ENCODE measurements at regions not wholly inside any gene's neighbourhood (a gene's known extent, or its start where the extent isn't known, plus 50 kb on each side); places are given as distances from the start of the nearest gene placed in this dataset.

DNA sequence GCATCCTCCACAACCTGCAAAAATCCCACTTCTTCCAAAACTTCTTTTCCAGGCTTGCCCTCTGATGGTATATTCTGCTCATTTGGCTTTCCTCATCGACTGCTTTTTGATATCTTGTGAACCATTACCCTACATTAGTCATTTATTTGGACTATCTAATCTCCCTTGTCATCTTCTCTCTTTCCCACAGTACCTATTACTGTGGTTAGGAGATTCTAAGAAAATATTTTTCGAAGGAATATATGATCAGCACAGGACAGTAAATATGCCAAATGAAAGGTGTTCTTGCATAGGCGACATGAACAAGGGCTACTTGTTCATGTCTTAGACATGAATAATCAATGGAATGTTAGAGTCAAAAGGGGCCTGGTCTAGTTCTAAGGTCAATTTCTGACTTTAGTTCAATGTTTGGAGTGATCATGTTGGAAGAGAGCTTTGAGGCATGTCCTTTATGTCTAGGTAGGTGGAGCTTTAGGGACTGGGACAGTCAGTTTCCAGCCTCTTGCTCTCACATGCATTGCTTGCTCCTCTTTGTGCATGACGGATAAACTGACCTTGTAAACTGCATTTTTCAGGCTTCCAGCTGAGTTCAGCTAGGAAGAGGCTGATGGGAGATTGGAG, 243.4 kb upstream of the RPS23 start (continued):
- TF ChIP-seq, protein P1, sequence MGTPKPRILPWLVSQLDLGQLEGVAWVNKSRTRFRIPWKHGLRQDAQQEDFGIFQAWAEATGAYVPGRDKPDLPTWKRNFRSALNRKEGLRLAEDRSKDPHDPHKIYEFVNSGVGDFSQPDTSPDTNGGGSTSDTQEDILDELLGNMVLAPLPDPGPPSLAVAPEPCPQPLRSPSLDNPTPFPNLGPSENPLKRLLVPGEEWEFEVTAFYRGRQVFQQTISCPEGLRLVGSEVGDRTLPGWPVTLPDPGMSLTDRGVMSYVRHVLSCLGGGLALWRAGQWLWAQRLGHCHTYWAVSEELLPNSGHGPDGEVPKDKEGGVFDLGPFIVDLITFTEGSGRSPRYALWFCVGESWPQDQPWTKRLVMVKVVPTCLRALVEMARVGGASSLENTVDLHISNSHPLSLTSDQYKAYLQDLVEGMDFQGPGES (IDR thresholded peaks at IDR 0.05), result no peak
- TF ChIP-seq YY1 (IDR thresholded peaks at IDR 0.05; ENCODE audit: low read depth, low read length) (no peak), EZH2 (IDR thresholded peaks at IDR 0.05; ENCODE audit: borderline replicate concordance, control insufficient read depth, low read depth, low read length) (no peak), SIN3A (IDR thresholded peaks at IDR 0.05; ENCODE audit: low read depth, low read length) (no peak), HDAC2 (IDR thresholded peaks at IDR 0.05) (no peak), PML (IDR thresholded peaks at IDR 0.05; ENCODE audit: low read length) (no peak), HDGF (IDR thresholded peaks at IDR 0.05) (no peak)

DNA sequence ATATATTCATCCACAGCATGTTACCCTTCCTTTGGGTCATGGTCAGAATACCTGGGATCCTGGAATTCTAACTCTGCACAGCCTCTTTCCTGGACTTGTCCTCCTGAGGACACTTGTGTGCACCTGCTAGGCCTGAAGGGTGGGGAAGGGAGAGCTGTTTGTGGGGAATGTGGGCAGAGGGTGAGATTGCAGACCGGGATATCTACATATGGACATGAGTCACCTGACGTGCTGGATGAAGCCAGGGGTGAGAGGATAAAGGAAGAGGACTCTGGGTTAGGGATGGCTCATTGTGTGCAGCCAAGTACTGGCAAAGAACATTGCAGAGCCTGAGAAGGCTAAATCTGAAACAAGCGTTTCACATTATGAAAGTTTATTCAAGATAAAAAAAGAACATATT, 241.4 kb upstream of the RPS23 start:
- BruUV-seq (replicated peaks), result no TSS peak
- no peaks in the 10 kb centered on the region; a peak in 2 of 4 replicates for H3K27me3 ChIP-seq (replicated peaks in 1 of 2; ENCODE audit: control insufficient read depth in 2 of 2, insufficient read depth in 2 of 2, low read length in 1 of 2)
- FAIRE-seq (no peak), ATAC-seq (no peak), DNase-seq (ENCODE audit: low read depth, low spot score) (no peak)
- no peak overlapping the region for H3K4me2 ChIP-seq (ENCODE audit: control insufficient read depth, insufficient read depth)
- no peak overlapping the region for H3K4me3 ChIP-seq
- H4K20me1 ChIP-seq (ENCODE audit: control insufficient read depth, insufficient read depth), result no peaks in the 10 kb centered on the region
- H3K79me2 ChIP-seq (ENCODE audit: control insufficient read depth, insufficient read depth, low read length), result no peaks in the 10 kb centered on the region
- in situ Hi-C loops (cut with MboI) (no loop called here), intact Hi-C loops (cut with micrococcal nuclease; ENCODE audit: unreplicated experiment) (no loop called here)
- no peaks in the 10 kb centered on the region for H3K36me3 ChIP-seq (ENCODE audit: control insufficient read depth in 2 of 2, insufficient read depth in 2 of 2, low read length in 1 of 2)
- no peak overlapping the region for H3K9ac ChIP-seq (ENCODE audit: control insufficient read depth, insufficient read depth, low read length)
- ChIA-PET RAD21 (ENCODE audit: unreplicated experiment) (no interaction called here), SMC1A (ENCODE audit: uncharacterized antibody, unreplicated experiment) (no interaction called here), CTCF (interaction anchor here (0.6 kb wide), 1 partner anchor 127 kb away, joined by 3 read pairs; no protein-coding TSS in a partner anchor), POLR2A (no interaction called here)
- no peak overlapping the region for H2AFZ ChIP-seq (ENCODE audit: control insufficient read depth, low read depth, low read length)
- no peaks in the 10 kb centered on the region for H3K9me3 ChIP-seq (replicated peaks; ENCODE audit: control insufficient read depth, insufficient read depth, low read length)
- WGBS (ENCODE audit: insufficient coverage, insufficient replicate concordance, low lambda C conversion rate, missing lambda C conversion rate), result 28% methylated on average over 3 of the region's 3 CpGs
- H3K4me1 ChIP-seq (ENCODE audit: control insufficient read depth, insufficient read depth, low read length), result no peaks in the 10 kb centered on the region
- no peak overlapping the region for H3K27ac ChIP-seq (ENCODE audit: control insufficient read depth, insufficient read depth)
- TF ChIP-seq, protein P2, sequence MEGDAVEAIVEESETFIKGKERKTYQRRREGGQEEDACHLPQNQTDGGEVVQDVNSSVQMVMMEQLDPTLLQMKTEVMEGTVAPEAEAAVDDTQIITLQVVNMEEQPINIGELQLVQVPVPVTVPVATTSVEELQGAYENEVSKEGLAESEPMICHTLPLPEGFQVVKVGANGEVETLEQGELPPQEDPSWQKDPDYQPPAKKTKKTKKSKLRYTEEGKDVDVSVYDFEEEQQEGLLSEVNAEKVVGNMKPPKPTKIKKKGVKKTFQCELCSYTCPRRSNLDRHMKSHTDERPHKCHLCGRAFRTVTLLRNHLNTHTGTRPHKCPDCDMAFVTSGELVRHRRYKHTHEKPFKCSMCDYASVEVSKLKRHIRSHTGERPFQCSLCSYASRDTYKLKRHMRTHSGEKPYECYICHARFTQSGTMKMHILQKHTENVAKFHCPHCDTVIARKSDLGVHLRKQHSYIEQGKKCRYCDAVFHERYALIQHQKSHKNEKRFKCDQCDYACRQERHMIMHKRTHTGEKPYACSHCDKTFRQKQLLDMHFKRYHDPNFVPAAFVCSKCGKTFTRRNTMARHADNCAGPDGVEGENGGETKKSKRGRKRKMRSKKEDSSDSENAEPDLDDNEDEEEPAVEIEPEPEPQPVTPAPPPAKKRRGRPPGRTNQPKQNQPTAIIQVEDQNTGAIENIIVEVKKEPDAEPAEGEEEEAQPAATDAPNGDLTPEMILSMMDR (IDR thresholded peaks at IDR 0.05 in 2 of 3, conservative IDR thresholded peaks at IDR 0.05 in 1 of 3; ENCODE audit: control insufficient read depth in 2 of 3, extremely low read depth in 1 of 3, insufficient read depth in 1 of 3, low read depth in 3 of 3, low read length in 3 of 3), result no peak
- TF ChIP-seq ASH2L (IDR thresholded peaks at IDR 0.05; ENCODE audit: borderline replicate concordance, low read depth) (no peak), CREM (IDR thresholded peaks at IDR 0.05; ENCODE audit: low read depth) (no peak), IRF4 (IDR thresholded peaks at IDR 0.05; ENCODE audit: low read depth, low read length) (no peak), CHD2 (IDR thresholded peaks at IDR 0.05; ENCODE audit: borderline replicate concordance, low read depth, low read length) (no peak), SMAD1 (IDR thresholded peaks at IDR 0.05; ENCODE audit: low read depth, partially characterized antibody) (no peak), HCFC1 (IDR thresholded peaks at IDR 0.05; ENCODE audit: low read length) (no peak)
- TF ChIP-seq, protein P3, sequence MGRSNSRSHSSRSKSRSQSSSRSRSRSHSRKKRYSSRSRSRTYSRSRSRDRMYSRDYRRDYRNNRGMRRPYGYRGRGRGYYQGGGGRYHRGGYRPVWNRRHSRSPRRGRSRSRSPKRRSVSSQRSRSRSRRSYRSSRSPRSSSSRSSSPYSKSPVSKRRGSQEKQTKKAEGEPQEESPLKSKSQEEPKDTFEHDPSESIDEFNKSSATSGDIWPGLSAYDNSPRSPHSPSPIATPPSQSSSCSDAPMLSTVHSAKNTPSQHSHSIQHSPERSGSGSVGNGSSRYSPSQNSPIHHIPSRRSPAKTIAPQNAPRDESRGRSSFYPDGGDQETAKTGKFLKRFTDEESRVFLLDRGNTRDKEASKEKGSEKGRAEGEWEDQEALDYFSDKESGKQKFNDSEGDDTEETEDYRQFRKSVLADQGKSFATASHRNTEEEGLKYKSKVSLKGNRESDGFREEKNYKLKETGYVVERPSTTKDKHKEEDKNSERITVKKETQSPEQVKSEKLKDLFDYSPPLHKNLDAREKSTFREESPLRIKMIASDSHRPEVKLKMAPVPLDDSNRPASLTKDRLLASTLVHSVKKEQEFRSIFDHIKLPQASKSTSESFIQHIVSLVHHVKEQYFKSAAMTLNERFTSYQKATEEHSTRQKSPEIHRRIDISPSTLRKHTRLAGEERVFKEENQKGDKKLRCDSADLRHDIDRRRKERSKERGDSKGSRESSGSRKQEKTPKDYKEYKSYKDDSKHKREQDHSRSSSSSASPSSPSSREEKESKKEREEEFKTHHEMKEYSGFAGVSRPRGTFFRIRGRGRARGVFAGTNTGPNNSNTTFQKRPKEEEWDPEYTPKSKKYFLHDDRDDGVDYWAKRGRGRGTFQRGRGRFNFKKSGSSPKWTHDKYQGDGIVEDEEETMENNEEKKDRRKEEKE (IDR thresholded peaks at IDR 0.05), result no peak
- TF ChIP-seq, protein P4, sequence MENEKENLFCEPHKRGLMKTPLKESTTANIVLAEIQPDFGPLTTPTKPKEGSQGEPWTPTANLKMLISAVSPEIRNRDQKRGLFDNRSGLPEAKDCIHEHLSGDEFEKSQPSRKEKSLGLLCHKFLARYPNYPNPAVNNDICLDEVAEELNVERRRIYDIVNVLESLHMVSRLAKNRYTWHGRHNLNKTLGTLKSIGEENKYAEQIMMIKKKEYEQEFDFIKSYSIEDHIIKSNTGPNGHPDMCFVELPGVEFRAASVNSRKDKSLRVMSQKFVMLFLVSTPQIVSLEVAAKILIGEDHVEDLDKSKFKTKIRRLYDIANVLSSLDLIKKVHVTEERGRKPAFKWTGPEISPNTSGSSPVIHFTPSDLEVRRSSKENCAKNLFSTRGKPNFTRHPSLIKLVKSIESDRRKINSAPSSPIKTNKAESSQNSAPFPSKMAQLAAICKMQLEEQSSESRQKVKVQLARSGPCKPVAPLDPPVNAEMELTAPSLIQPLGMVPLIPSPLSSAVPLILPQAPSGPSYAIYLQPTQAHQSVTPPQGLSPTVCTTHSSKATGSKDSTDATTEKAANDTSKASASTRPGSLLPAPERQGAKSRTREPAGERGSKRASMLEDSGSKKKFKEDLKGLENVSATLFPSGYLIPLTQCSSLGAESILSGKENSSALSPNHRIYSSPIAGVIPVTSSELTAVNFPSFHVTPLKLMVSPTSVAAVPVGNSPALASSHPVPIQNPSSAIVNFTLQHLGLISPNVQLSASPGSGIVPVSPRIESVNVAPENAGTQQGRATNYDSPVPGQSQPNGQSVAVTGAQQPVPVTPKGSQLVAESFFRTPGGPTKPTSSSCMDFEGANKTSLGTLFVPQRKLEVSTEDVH (IDR thresholded peaks at IDR 0.05; ENCODE audit: low read depth, partially characterized antibody), result no peak

All from GM12878 (cell line).